ENCODE measurements at regions not wholly inside any gene's neighbourhood (a gene's known extent, or its start where the extent isn't known, plus 50 kb on each side); places are given as distances from the start of the nearest gene placed in this dataset.

GRCh38 chr7:18234519-18234918, 206.9 kb upstream of the PRPS1L1 start:
- no peak for DNase-seq (ENCODE audit: low read depth)
- in situ Hi-C loops (cut with HindIII; ENCODE audit: low sequenced_read_pairs): no loop called here
- H3K4me3 ChIP-seq (ENCODE audit: low read depth, low read length): no peak overlapping the region
- TF ChIP-seq, protein P1, sequence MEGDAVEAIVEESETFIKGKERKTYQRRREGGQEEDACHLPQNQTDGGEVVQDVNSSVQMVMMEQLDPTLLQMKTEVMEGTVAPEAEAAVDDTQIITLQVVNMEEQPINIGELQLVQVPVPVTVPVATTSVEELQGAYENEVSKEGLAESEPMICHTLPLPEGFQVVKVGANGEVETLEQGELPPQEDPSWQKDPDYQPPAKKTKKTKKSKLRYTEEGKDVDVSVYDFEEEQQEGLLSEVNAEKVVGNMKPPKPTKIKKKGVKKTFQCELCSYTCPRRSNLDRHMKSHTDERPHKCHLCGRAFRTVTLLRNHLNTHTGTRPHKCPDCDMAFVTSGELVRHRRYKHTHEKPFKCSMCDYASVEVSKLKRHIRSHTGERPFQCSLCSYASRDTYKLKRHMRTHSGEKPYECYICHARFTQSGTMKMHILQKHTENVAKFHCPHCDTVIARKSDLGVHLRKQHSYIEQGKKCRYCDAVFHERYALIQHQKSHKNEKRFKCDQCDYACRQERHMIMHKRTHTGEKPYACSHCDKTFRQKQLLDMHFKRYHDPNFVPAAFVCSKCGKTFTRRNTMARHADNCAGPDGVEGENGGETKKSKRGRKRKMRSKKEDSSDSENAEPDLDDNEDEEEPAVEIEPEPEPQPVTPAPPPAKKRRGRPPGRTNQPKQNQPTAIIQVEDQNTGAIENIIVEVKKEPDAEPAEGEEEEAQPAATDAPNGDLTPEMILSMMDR (IDR thresholded peaks at IDR 0.05; ENCODE audit: low read depth, low read length, missing control alignments): no peak

GRCh38 chr7:18235819-18236218, 208.2 kb upstream of the PRPS1L1 start:
- TF ChIP-seq, protein P1 (IDR thresholded peaks at IDR 0.05; ENCODE audit: low read depth, low read length, missing control alignments): no peak
- in situ Hi-C loops (cut with HindIII; ENCODE audit: low sequenced_read_pairs): no loop called here
- H3K4me3 ChIP-seq (ENCODE audit: low read depth, low read length): no peak overlapping the region
- no peak for DNase-seq (ENCODE audit: low read depth)

- H3K4me3 ChIP-seq (ENCODE audit: low read depth, low read length): no peak overlapping the region
- in situ Hi-C loops (cut with HindIII; ENCODE audit: low sequenced_read_pairs): no loop called here
- DNase-seq (ENCODE audit: low read depth): no peak
- TF ChIP-seq, protein P1 (IDR thresholded peaks at IDR 0.05; ENCODE audit: low read depth, low read length, missing control alignments): no peak
Measured at GRCh38 chr7:18239212-18239611, 211.6 kb upstream of the PRPS1L1 start.

DNA sequence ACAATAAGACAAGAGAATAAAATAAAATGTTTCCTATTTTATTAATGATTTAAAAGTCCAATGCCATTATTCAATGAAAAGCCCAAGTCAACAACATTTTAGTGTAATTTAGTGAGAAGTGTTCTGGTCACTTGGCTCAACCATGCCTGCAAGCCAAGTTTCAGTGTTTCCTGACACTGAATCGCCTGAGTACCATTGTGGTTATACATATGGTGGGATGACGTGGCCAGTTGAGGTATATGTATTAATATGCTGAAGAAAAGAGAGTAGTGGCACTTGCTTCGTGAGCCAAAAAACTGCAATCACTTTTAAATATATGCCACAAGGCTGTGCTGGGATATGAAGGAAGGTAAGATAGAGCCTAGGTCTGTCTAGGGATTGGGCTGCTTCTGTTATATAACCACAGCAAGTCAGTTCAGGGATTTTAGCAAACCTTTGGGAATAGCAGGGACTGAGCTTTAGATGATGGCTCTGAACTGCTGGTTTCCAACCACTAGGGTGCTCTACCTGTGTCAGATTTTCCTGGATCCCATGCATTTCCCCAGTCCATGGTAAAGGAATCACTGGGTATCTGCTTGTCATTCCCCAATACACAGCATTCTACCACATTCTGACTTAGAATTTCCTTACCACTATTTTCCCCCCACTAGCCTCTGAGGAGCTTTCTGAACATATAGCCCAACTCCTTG, 214.0 kb upstream of the PRPS1L1 start:
- no peak overlapping the region for H3K4me3 ChIP-seq (ENCODE audit: low read depth, low read length)
- in situ Hi-C loops (cut with HindIII; ENCODE audit: low sequenced_read_pairs): no loop called here
- no peak for DNase-seq (ENCODE audit: low read depth)
- TF ChIP-seq, protein P1 (IDR thresholded peaks at IDR 0.05; ENCODE audit: low read depth, low read length, missing control alignments): no peak

DNA sequence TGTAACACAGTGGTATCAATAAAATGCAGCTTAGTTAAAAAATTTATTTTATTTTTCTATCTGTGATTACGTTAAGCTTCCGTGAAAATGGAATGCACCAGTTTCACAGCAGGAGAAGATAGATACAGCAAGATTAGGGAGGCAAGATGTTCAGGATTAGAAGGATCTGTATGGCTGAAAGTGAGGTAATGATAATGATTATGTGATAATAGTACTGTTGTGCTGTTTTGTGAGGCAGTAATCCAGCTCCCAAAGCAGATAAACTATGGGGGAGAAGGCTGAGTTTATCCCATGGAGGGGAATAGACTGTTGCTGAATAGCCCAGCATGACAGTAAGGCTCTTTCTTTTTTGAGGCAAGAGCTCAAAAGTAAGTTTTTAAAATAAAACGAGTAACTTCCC, 216.1 kb upstream of the PRPS1L1 start:
- DNase-seq (ENCODE audit: low read depth): no peak
- TF ChIP-seq, protein P1 (IDR thresholded peaks at IDR 0.05; ENCODE audit: low read depth, low read length, missing control alignments): no peak
- in situ Hi-C loops (cut with HindIII; ENCODE audit: low sequenced_read_pairs): no loop called here
- no peak overlapping the region for H3K4me3 ChIP-seq (ENCODE audit: low read depth, low read length)

- H3K4me3 ChIP-seq (ENCODE audit: low read depth, low read length): no peak overlapping the region
- TF ChIP-seq, protein P1 (IDR thresholded peaks at IDR 0.05; ENCODE audit: low read depth, low read length, missing control alignments): no peak
- in situ Hi-C loops (cut with HindIII; ENCODE audit: low sequenced_read_pairs): no loop called here
- no peak for DNase-seq (ENCODE audit: low read depth)
Measured at GRCh38 chr7:18250133-18250532, 222.5 kb upstream of the PRPS1L1 start.

Measured in astrocyte of the cerebellum (primary cell).